Gastroesophageal sphincter (tissue), 4 donors: ENCODE measurements at regions not wholly inside any gene's neighbourhood (a gene's known extent, or its start where the extent isn't known, plus 50 kb on each side); places are given as distances from the start of the nearest gene placed in this dataset.

ENCODE experiments used
- ATAC-seq: fragments of 150-250 bp; one replicate; pipeline ENCODE4 v1.9.1; 2016; ENCODE audit warnings: mild to moderate bottlenecking, moderate library complexity
- H3K27ac ChIP-seq, 4 donors: fragments of 200-600 bp; sonication (generic) in 3 of 4; 1 replicate in 3 of 4; 2 replicates in 1 of 4; pipeline ENCODE4 v1.5.1; 2016 to 2019
- H3K27me3 ChIP-seq: fragments of 200-600 bp; sonication (generic); one replicate; pipeline ENCODE4 v1.5.1; 2019
- H3K36me3 ChIP-seq, 2 donors: fragments of 200-600 bp; sonication (generic); one replicate each; pipeline ENCODE4 v1.5.1; 2019; ENCODE audit warnings: control low read depth in 1 of 2
- H3K4me1 ChIP-seq, 3 donors: fragments of 200-600 bp; sonication (generic); 1 replicate in 2 of 3; 2 replicates in 1 of 3; pipeline ENCODE4 v1.5.1; 2016 to 2019; ENCODE audit warnings: control low read depth in 2 of 3
- H3K4me3 ChIP-seq, 2 donors: fragments of 200-600 bp; sonication (generic); one replicate each; pipeline ENCODE4 v1.5.1; 2019; ENCODE audit warnings: mild to moderate bottlenecking in 1 of 2, moderate library complexity in 1 of 2
- H3K9me3 ChIP-seq, 3 donors: fragments of 200-600 bp; sonication (generic); one replicate each; pipeline ENCODE4 v1.5.1; 2017 to 2019; ENCODE audit warnings: control low read depth in 2 of 3
- CTCF ChIP-seq, 4 experiments: fragments of 200-600 bp in 2 of 4; fragments of 450-650 bp in 2 of 4; sonication (generic) in 1 of 4; IDR thresholded peaks; one replicate each; pipeline ENCODE4 v1.5.1; 2017 to 2019; ENCODE audit warnings: antibody characterized with exemption in 4 of 4, mild to moderate bottlenecking in 2 of 4, moderate library complexity in 2 of 4
- EP300 ChIP-seq: sonication (generic); formaldehyde crosslinking; IDR thresholded peaks from one replicate; pipeline ENCODE4 v1.6.1; 2017; ENCODE audit warnings: antibody characterized with exemption, mild to moderate bottlenecking
- POLR2A ChIP-seq, 2 donors: fragments of 450-650 bp; IDR thresholded peaks; one replicate each; pipeline ENCODE4 v1.6.1; 2017; ENCODE audit warnings: antibody characterized with exemption in 2 of 2, mild to moderate bottlenecking in 2 of 2, moderate library complexity in 1 of 2
- POLR2AphosphoS5 ChIP-seq: sonication (generic); formaldehyde crosslinking; IDR thresholded peaks from one replicate; pipeline ENCODE4 v1.6.1; 2017; ENCODE audit warnings: antibody characterized with exemption
- WGBS, 2 donors: methylation state at CpG; one replicate each; pipeline ENCODE4 v1.1.5; 2018; ENCODE audit warnings: low coverage in 1 of 2; 5-methylcytosine and 5-hydroxymethylcytosine counted together

GRCh38 chr3:180414157-180414556, 187.8 kb upstream of the TTC14 start:
- Histone ChIP-seq H3K9me3 (no peaks in the 10 kb centered on the region), H3K36me3 (no peaks in the 10 kb centered on the region), H3K4me1 (no peaks in the 10 kb centered on the region), H3K4me3 (no peak overlapping the region), H3K27ac (no peak overlapping the region), H3K27me3 (no peaks in the 10 kb centered on the region)
- no peak for TF ChIP-seq POLR2AphosphoS5
- TF ChIP-seq CTCF (IDR thresholded peaks at IDR 0.05) = no peak
- TF ChIP-seq POLR2A (IDR thresholded peaks at IDR 0.05) = no peak
- no peak for TF ChIP-seq EP300
- ATAC-seq = no peak

GRCh38 chr3:180416111-180416594, 185.8 kb upstream of the TTC14 start:
- H3K36me3 ChIP-seq = no peaks in the 10 kb centered on the region
- no peak for ATAC-seq
- 31 to 54% methylated on average over 2 of the region's 2 CpGs for WGBS, 2 donors
- no peaks in the 10 kb centered on the region for H3K4me1 ChIP-seq
- H3K27ac ChIP-seq = no peak overlapping the region
- no peak for TF ChIP-seq POLR2AphosphoS5
- TF ChIP-seq EP300 = no peak
- TF ChIP-seq CTCF (IDR thresholded peaks at IDR 0.05) = no peak
- TF ChIP-seq POLR2A (IDR thresholded peaks at IDR 0.05) = no peak
- H3K4me3 ChIP-seq = no peak overlapping the region
- H3K9me3 ChIP-seq = no peaks in the 10 kb centered on the region
- no peaks in the 10 kb centered on the region for H3K27me3 ChIP-seq

- TF ChIP-seq POLR2A (IDR thresholded peaks at IDR 0.05) (no peak), EP300 (no peak), POLR2AphosphoS5 (no peak), CTCF (IDR thresholded peaks at IDR 0.05) (no peak)
- Histone ChIP-seq H3K27ac (no peak overlapping the region), H3K9me3 (no peaks in the 10 kb centered on the region), H3K4me3 (no peak overlapping the region), H3K36me3 (no peaks in the 10 kb centered on the region), H3K4me1 (no peaks in the 10 kb centered on the region), H3K27me3 (no peaks in the 10 kb centered on the region)
- ATAC-seq = no peak
Observed at GRCh38 chr3:180417241-180417640, 184.7 kb upstream of the TTC14 start.

DNA sequence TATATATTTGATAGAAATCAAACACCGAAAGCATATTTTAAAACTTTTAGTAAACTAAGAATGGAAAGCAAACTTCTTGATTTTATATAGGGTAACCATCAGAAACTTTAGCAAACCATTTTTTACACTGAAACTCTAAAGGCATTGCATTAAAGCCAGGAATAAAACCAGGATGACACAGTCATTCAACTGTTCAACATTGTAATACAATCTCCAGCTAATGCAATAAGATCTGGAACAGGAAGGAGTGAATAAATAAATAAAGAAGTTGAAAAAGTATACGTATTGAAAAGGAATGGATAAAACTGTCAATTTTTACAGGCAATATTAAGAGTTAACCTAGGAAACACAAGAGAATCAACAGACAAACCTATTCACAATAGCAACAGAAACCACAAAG, 181.9 kb upstream of the TTC14 start:
- Histone ChIP-seq H3K4me1 (no peaks in the 10 kb centered on the region), H3K9me3 (no peaks in the 10 kb centered on the region), H3K36me3 (no peaks in the 10 kb centered on the region), H3K27ac (no peak overlapping the region), H3K27me3 (no peaks in the 10 kb centered on the region), H3K4me3 (no peak overlapping the region)
- WGBS, 2 donors = 60 to 74% methylated on average over 2 of the region's 2 CpGs
- TF ChIP-seq POLR2A (IDR thresholded peaks at IDR 0.05) = no peak
- no peak for TF ChIP-seq POLR2AphosphoS5
- TF ChIP-seq EP300 = no peak
- no peak for TF ChIP-seq CTCF (IDR thresholded peaks at IDR 0.05)
- ATAC-seq = no peak

DNA sequence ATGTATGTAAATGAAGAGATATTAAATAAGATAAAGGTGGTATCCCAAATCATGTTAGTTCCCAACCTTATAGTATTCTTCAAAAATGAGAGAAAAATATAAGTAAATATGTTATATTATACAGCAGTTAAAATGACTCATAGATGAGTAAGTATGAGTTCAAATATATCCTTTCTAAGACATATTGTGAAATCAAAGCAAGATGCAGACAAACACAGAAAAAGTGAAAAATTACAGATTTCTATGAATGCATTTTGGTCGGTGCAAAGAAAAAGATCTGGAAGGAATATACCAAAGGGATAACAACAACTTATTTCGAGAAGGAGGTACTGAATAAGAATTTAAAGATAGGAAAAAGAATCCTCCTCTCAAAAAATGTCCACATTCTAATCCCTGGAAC, 181.2 kb upstream of the TTC14 start:
- H3K27me3 ChIP-seq = no peaks in the 10 kb centered on the region

More for the DNA sequence above, 181.2 kb upstream of the TTC14 start:
- WGBS, 2 donors = 77 to 79% methylated on average over 2 of the region's 2 CpGs
- no peak overlapping the region for H3K4me3 ChIP-seq
- H3K4me1 ChIP-seq = no peaks in the 10 kb centered on the region
- H3K36me3 ChIP-seq = no peaks in the 10 kb centered on the region
- TF ChIP-seq POLR2AphosphoS5 (no peak), CTCF (IDR thresholded peaks at IDR 0.05) (no peak), EP300 (no peak)
- H3K9me3 ChIP-seq = no peaks in the 10 kb centered on the region
- H3K27ac ChIP-seq = no peak overlapping the region
- no peak for ATAC-seq
